ENCODE measurements at regions not wholly inside any gene's neighbourhood (a gene's known extent, or its start where the extent isn't known, plus 50 kb on each side); places are given as distances from the start of the nearest gene placed in this dataset.

DNA sequence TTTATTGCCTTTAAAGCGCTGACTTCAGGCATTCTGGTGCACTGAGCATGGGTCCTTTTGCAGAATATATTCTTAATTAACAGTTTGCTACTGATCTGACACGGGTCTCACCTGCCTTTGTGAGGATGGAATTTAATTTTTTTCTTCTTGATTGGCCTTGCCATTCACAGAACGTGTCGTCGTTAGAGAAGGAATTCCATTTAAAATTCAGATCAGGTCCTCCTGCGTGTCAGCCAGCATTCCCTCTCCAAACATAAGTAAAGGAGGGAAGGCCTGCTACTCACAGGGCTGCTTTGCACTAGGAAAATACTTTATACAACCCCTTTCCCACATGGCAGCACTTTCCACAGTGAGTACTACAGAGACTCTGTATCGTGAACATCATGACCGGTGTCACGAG lies 492.7 kb downstream of the NTRK3 start:
- no peak overlapping the region for H3K4me3 ChIP-seq (ENCODE audit: control insufficient read depth, low read depth, low read length)
- TF ChIP-seq, protein P1, sequence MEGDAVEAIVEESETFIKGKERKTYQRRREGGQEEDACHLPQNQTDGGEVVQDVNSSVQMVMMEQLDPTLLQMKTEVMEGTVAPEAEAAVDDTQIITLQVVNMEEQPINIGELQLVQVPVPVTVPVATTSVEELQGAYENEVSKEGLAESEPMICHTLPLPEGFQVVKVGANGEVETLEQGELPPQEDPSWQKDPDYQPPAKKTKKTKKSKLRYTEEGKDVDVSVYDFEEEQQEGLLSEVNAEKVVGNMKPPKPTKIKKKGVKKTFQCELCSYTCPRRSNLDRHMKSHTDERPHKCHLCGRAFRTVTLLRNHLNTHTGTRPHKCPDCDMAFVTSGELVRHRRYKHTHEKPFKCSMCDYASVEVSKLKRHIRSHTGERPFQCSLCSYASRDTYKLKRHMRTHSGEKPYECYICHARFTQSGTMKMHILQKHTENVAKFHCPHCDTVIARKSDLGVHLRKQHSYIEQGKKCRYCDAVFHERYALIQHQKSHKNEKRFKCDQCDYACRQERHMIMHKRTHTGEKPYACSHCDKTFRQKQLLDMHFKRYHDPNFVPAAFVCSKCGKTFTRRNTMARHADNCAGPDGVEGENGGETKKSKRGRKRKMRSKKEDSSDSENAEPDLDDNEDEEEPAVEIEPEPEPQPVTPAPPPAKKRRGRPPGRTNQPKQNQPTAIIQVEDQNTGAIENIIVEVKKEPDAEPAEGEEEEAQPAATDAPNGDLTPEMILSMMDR (conservative IDR thresholded peaks at IDR 0.05; ENCODE audit: control insufficient read depth, insufficient read depth, low read depth, low read length): no peak
- DNase-seq (ENCODE audit: low read depth): no peak

DNA sequence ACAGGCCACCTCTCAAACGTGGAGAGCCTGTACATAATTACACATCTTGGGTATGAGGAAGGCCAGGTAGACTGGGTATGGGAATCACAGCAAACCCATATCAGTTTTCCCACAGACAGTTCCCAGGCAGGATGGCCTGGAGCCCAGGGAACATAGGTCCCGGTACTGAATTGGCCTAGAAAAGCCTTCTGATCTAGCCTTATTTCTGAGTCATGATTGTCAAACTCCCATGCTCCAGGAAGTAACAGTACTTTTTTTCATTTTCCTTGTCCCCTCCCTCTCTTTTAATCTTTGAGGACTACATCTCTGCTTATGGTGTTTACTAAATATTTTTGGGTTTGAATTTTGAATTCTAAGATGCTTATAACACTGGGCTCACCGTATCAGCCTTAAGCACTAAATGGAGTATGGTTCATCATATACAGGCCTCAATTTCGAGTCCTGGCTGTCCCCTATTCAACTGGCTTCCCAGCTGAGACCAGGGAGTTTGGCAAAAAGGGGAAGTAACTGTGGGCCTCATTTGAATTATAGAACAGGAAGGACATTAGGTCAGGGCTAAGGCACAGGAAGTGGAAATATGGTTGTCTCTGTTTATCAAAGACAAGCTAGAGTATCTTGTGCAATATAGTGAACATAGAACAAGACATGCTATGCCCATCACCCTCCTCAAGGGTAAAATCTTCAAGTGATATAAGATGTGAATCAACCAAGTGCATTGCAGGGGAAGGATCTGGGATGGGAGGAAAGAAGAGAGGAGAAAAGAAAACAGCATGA lies 494.6 kb downstream of the NTRK3 start:
- no peak overlapping the region for H3K4me3 ChIP-seq (ENCODE audit: control insufficient read depth, low read depth, low read length)
- no peak for DNase-seq (ENCODE audit: low read depth)
- TF ChIP-seq, protein P1 (conservative IDR thresholded peaks at IDR 0.05; ENCODE audit: control insufficient read depth, insufficient read depth, low read depth, low read length): no peak

DNA sequence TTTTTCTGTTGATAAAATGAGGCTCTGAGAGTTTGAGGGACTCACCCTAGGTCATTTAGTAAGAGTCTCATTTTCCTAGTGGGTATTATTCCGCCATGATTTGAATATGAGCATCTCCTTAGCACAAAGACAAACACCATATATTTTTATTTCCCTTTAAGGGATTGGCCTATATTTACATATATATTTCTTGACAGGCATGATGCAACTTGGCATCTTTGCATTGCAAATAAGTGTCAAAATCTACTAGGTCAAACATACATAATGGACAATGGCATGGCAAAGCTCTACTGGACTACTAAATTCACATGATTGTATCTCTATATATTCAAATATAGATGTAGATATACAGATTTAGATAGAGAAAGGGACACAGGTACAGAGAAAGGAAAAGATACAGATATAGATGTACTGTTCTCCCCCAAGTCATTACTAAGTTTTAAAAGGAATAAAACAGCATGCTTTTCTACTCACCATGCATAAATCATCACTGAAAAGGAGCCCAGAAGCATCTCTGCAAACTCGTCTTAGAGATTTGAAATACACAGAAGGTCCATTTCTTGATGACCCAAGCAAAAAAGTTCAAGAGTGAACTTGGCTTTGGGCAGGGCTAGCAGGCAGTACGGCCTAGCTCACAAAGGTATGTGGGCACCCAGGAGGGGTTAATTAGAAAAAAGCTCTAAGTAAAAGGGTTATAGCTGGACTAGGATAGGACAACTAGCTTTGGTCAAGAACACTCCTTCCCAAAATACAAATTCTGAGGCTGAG lies 495.8 kb downstream of the NTRK3 start:
- H3K4me3 ChIP-seq (ENCODE audit: control insufficient read depth, low read depth, low read length): no peak overlapping the region
- no peak for DNase-seq (ENCODE audit: low read depth)
- TF ChIP-seq, protein P1 (conservative IDR thresholded peaks at IDR 0.05; ENCODE audit: control insufficient read depth, insufficient read depth, low read depth, low read length): no peak

DNA sequence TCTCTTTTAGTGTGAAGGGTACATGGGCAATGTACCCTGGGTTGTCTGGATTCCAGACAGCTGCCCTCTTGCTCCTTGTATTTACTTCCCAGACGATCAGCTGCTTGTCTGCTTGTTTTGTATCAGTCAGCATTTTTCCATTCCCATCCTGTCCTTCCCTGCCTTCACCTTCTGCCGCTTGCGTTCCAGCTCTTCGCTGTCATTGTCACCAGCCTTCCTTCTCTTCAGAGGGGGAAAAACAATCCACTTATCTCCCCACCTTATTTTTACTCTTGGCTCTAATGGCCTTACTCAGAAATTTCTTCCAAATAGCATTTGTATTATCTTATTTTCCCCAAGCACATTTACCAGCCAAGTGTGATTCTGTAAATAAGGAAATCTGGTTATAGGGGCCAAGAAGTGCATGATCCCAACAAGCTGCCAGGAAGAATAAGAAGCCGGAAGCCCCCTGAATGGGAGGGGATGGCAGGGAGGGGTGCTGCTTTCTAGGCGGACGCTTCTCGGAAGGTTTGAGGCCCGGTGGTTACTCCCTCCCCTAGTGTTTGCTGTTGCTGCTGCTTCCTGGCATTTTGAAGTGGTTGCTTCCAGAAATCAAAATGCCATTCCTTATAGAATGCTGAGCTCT lies 497.6 kb downstream of the NTRK3 start:
- no peak for DNase-seq (ENCODE audit: low read depth)
- H3K4me3 ChIP-seq (ENCODE audit: control insufficient read depth, low read depth, low read length): no peak overlapping the region
- TF ChIP-seq, protein P1 (conservative IDR thresholded peaks at IDR 0.05; ENCODE audit: control insufficient read depth, insufficient read depth, low read depth, low read length): no peak

DNA sequence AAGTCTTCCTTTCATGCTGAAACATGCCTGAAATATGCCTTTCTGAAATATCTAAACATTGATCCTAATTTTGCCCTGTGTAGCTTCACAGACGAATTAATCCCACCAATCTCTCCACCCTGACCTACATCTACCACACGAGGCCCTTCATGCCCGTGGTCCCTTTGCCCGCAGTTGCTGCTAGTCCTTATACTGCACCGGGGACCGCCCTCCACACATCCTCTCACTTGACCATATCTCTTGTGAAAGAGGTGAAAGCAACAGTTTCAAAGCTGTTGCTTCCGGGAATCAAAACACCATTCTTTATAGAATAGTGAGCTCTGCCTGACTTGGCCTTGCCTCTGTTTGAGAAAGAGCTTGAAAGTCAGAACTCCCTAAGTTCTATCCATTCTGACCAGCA lies 499.5 kb downstream of the NTRK3 start:
- no peak for DNase-seq (ENCODE audit: low read depth)
- TF ChIP-seq, protein P1 (conservative IDR thresholded peaks at IDR 0.05; ENCODE audit: control insufficient read depth, insufficient read depth, low read depth, low read length): no peak
- no peak overlapping the region for H3K4me3 ChIP-seq (ENCODE audit: control insufficient read depth, low read depth, low read length)

DNA sequence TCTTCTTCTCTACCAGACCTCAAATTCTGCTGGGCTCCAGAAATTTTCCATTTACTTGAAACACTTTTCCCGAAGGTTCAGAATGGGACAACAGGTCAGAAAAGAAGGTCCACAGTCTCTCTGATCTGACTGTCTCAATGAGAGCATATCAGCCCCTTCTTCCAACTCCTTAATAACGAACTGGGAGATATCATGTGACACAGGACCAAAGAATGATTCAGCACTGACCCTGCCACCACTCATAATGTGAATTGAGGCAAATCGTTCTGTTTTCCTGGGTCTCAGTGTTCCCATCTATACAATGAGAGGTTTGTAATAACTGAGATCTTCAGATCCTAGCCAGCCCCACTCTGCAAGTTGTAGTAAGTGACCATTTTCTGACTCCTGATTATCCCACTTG lies 500.5 kb downstream of the NTRK3 start:
- H3K4me3 ChIP-seq (ENCODE audit: control insufficient read depth, low read depth, low read length): no peak overlapping the region
- TF ChIP-seq, protein P1 (conservative IDR thresholded peaks at IDR 0.05; ENCODE audit: control insufficient read depth, insufficient read depth, low read depth, low read length): no peak
- DNase-seq (ENCODE audit: low read depth): no peak
